ENCODE measurements at regions not wholly inside any gene's neighbourhood (a gene's known extent, or its start where the extent isn't known, plus 50 kb on each side); places are given as distances from the start of the nearest gene placed in this dataset.

- TF ChIP-seq POLR2AphosphoS5 (IDR thresholded peaks at IDR 0.05; ENCODE audit: borderline replicate concordance, low read depth, low read length): no peak
- TF ChIP-seq EZH2 (IDR thresholded peaks at IDR 0.05): no peak
- no peak for TF ChIP-seq FOXP2 (optimal IDR thresholded peaks at IDR 0.05; ENCODE audit: control extremely low read depth, extremely low read length, insufficient read depth)
- no peak for DNase-seq (ENCODE audit: low read depth, low spot score)
- Histone ChIP-seq H3K9me3 (ENCODE audit: low read depth, low read length) (no peaks in the 10 kb centered on the region), H3K9ac (ENCODE audit: insufficient read length) (no peak overlapping the region), H3K27ac (no peak overlapping the region), H3K36me3 (ENCODE audit: insufficient read depth, low read length) (no peaks in the 10 kb centered on the region), H3K4me3 (no peak overlapping the region)
Observed at GRCh38 chr1:56378341-56379070, 200.9 kb downstream of the PLPP3 start.

GRCh38 chr1:56377431-56377830 is 201.9 kb downstream of the PLPP3 start:
- Histone ChIP-seq H3K27ac (no peak overlapping the region), H3K9ac (ENCODE audit: insufficient read length) (no peak overlapping the region), H3K4me3 (no peak overlapping the region), H3K9me3 (ENCODE audit: low read depth, low read length) (no peaks in the 10 kb centered on the region), H3K36me3 (ENCODE audit: insufficient read depth, low read length) (no peaks in the 10 kb centered on the region)
- no peak for DNase-seq (ENCODE audit: low read depth, low spot score)
- TF ChIP-seq EZH2 (IDR thresholded peaks at IDR 0.05) (no peak), FOXP2 (optimal IDR thresholded peaks at IDR 0.05; ENCODE audit: control extremely low read depth, extremely low read length, insufficient read depth) (no peak), POLR2AphosphoS5 (IDR thresholded peaks at IDR 0.05; ENCODE audit: borderline replicate concordance, low read depth, low read length) (no peak)

GRCh38 chr1:56376188-56376984 is 203.0 kb downstream of the PLPP3 start:
- no peak overlapping the region for H3K27ac ChIP-seq
- H3K9me3 ChIP-seq (ENCODE audit: low read depth, low read length): no peaks in the 10 kb centered on the region
- no peak for DNase-seq (ENCODE audit: low read depth, low spot score)
- H3K9ac ChIP-seq (ENCODE audit: insufficient read length): no peak overlapping the region
- no peak for TF ChIP-seq EZH2 (IDR thresholded peaks at IDR 0.05)
- TF ChIP-seq FOXP2 (optimal IDR thresholded peaks at IDR 0.05; ENCODE audit: control extremely low read depth, extremely low read length, insufficient read depth): no peak
- no peak for TF ChIP-seq POLR2AphosphoS5 (IDR thresholded peaks at IDR 0.05; ENCODE audit: borderline replicate concordance, low read depth, low read length)
- H3K36me3 ChIP-seq (ENCODE audit: insufficient read depth, low read length): no peaks in the 10 kb centered on the region
- no peak overlapping the region for H3K4me3 ChIP-seq

- TF ChIP-seq FOXP2 (optimal IDR thresholded peaks at IDR 0.05; ENCODE audit: control extremely low read depth, extremely low read length, insufficient read depth): no peak
- TF ChIP-seq EZH2 (IDR thresholded peaks at IDR 0.05): no peak
- TF ChIP-seq POLR2AphosphoS5 (IDR thresholded peaks at IDR 0.05; ENCODE audit: borderline replicate concordance, low read depth, low read length): no peak
- H3K36me3 ChIP-seq (ENCODE audit: insufficient read depth, low read length): no peaks in the 10 kb centered on the region
- no peak for DNase-seq (ENCODE audit: low read depth, low spot score)
- no peak overlapping the region for H3K27ac ChIP-seq
- no peak overlapping the region for H3K9ac ChIP-seq (ENCODE audit: insufficient read length)
- H3K9me3 ChIP-seq (ENCODE audit: low read depth, low read length): no peaks in the 10 kb centered on the region
- H3K4me3 ChIP-seq: no peak overlapping the region
Observed at GRCh38 chr1:56375326-56375804, 204.0 kb downstream of the PLPP3 start.

- no peak overlapping the region for H3K4me3 ChIP-seq
- no peak for DNase-seq (ENCODE audit: low read depth, low spot score)
- no peaks in the 10 kb centered on the region for H3K9me3 ChIP-seq (ENCODE audit: low read depth, low read length)
- no peak overlapping the region for H3K27ac ChIP-seq
- H3K36me3 ChIP-seq (ENCODE audit: insufficient read depth, low read length): no peaks in the 10 kb centered on the region
- H3K9ac ChIP-seq (ENCODE audit: insufficient read length): no peak overlapping the region
- TF ChIP-seq POLR2AphosphoS5 (IDR thresholded peaks at IDR 0.05; ENCODE audit: borderline replicate concordance, low read depth, low read length) (no peak), EZH2 (IDR thresholded peaks at IDR 0.05) (no peak), FOXP2 (optimal IDR thresholded peaks at IDR 0.05; ENCODE audit: control extremely low read depth, extremely low read length, insufficient read depth) (no peak)
Observed at GRCh38 chr1:56374026-56374974, 205.1 kb downstream of the PLPP3 start.

DNA sequence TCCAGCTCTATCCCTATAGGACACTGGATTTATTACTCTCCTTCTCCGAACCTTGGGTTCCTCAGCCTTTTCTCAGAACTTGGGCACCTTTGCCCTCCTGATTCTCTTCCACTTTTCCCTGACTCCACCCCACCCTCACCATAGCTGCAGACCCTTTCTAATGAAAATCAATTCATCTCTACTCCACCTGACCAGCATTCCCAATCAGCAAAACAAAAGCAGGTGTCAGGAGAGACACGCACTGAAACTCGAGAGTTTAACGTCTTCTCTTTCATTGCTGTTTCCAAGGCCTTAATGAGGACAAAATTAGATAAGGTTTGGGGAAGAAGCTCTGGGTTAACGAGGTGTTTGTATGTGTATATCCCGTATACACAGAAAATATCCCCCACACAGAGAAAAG is 208.8 kb downstream of the PLPP3 start:
- Histone ChIP-seq H3K9me3 (ENCODE audit: low read depth, low read length) (no peaks in the 10 kb centered on the region), H3K36me3 (ENCODE audit: insufficient read depth, low read length) (no peaks in the 10 kb centered on the region), H3K27ac (no peak overlapping the region), H3K4me3 (no peak overlapping the region), H3K9ac (ENCODE audit: insufficient read length) (no peak overlapping the region)
- TF ChIP-seq POLR2AphosphoS5 (IDR thresholded peaks at IDR 0.05; ENCODE audit: borderline replicate concordance, low read depth, low read length) (no peak), FOXP2 (optimal IDR thresholded peaks at IDR 0.05; ENCODE audit: control extremely low read depth, extremely low read length, insufficient read depth) (no peak), EZH2 (IDR thresholded peaks at IDR 0.05) (no peak)
- no peak for DNase-seq (ENCODE audit: low read depth, low spot score)

DNA sequence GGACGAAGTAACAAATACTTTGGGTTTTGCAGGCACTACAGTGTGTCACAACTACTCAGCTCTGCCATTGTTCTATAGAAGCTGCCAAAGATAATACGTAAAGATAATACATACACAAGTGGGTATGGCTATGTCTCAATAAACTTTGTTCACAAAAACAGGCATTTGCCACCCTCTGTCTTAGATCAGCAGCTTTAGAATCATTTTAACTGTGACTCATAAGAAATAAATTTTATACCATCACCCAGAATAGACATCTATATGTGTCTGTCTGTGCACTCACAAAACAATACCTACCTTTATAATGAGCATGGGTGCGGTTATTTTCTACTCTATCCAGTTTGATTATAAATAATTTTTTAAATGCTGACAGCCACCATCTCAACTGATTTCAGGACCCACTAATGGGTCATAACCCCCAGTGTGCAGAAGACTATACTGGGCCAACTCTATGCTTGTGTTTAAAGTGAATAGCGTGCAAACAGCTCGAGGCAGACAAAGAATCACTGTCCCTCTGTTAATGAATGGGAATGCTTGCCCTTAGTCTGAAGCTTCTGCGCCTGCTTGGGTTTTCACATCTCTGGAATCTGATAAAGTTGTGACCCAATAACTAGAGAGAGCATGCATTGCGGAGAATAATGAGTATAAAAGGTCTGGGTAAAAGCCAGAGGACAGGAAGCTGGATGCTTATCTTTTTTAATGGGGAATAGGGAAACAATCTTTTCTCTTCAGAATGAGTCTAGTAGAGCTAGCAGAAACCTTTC is 216.2 kb downstream of the PLPP3 start:
- no peak overlapping the region for H3K9ac ChIP-seq (ENCODE audit: insufficient read length)
- DNase-seq (ENCODE audit: low read depth, low spot score): no peak
- H3K36me3 ChIP-seq (ENCODE audit: insufficient read depth, low read length): no peaks in the 10 kb centered on the region
- H3K27ac ChIP-seq: no peak overlapping the region
- no peaks in the 10 kb centered on the region for H3K9me3 ChIP-seq (ENCODE audit: low read depth, low read length)
- no peak overlapping the region for H3K4me3 ChIP-seq
- TF ChIP-seq FOXP2 (optimal IDR thresholded peaks at IDR 0.05; ENCODE audit: control extremely low read depth, extremely low read length, insufficient read depth): no peak
- TF ChIP-seq POLR2AphosphoS5 (IDR thresholded peaks at IDR 0.05; ENCODE audit: borderline replicate concordance, low read depth, low read length): no peak
- no peak for TF ChIP-seq EZH2 (IDR thresholded peaks at IDR 0.05)
